HCT116 (cell line): ENCODE measurements at regions not wholly inside any gene's neighbourhood (a gene's known extent, or its start where the extent isn't known, plus 50 kb on each side); places are given as distances from the start of the nearest gene placed in this dataset.

Experiments used
- CBX3 ChIP-seq: IDR thresholded peaks from 2 replicates; pipeline ENCODE4 v1.6.1; 2012; ENCODE audit warnings: low read depth
- CTCF ChIP-seq, 3 experiments: fragments of 200-600 bp in 1 of 3; sonication (generic) in 1 of 3; IDR thresholded peaks in 2 of 3; conservative IDR thresholded peaks in 1 of 3; 2 replicates each; pipeline ENCODE4 v1.5.1; 2012 to 2017; ENCODE audit warnings: low read depth in 2 of 3, low read length in 2 of 3, antibody characterized with exemption in 1 of 3, borderline replicate concordance in 1 of 3, control low read depth in 1 of 3, mild to moderate bottlenecking in 1 of 3, mixed read lengths in 1 of 3, mixed run types in 1 of 3, moderate library complexity in 1 of 3; ENCODE audit not compliant: insufficient read depth in 1 of 3
- POLR2AphosphoS5 ChIP-seq: IDR thresholded peaks from 2 replicates; pipeline ENCODE4 v1.6.1; 2011; ENCODE audit warnings: mild to moderate bottlenecking, low read depth, low read length, moderate library complexity
- SP1 ChIP-seq: IDR thresholded peaks from 2 replicates; pipeline ENCODE4 v1.6.1; 2012; ENCODE audit warnings: low read depth
- ZFX ChIP-seq: fragments of 450-650 bp; IDR thresholded peaks from 2 replicates; pipeline ENCODE4 v1.6.1; 2017
- TF ChIP-seq, protein P1 (sequence below): IDR thresholded peaks from 2 replicates; pipeline ENCODE4 v1.6.1; 2012; ENCODE audit warnings: low read depth

GRCh38 chr20:40186826-40187225 lies 502.2 kb downstream of the MAFB start:
- TF ChIP-seq, protein P1, sequence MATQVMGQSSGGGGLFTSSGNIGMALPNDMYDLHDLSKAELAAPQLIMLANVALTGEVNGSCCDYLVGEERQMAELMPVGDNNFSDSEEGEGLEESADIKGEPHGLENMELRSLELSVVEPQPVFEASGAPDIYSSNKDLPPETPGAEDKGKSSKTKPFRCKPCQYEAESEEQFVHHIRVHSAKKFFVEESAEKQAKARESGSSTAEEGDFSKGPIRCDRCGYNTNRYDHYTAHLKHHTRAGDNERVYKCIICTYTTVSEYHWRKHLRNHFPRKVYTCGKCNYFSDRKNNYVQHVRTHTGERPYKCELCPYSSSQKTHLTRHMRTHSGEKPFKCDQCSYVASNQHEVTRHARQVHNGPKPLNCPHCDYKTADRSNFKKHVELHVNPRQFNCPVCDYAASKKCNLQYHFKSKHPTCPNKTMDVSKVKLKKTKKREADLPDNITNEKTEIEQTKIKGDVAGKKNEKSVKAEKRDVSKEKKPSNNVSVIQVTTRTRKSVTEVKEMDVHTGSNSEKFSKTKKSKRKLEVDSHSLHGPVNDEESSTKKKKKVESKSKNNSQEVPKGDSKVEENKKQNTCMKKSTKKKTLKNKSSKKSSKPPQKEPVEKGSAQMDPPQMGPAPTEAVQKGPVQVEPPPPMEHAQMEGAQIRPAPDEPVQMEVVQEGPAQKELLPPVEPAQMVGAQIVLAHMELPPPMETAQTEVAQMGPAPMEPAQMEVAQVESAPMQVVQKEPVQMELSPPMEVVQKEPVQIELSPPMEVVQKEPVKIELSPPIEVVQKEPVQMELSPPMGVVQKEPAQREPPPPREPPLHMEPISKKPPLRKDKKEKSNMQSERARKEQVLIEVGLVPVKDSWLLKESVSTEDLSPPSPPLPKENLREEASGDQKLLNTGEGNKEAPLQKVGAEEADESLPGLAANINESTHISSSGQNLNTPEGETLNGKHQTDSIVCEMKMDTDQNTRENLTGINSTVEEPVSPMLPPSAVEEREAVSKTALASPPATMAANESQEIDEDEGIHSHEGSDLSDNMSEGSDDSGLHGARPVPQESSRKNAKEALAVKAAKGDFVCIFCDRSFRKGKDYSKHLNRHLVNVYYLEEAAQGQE = no peak
- TF ChIP-seq CBX3 = no peak
- no peak for TF ChIP-seq SP1
- TF ChIP-seq POLR2AphosphoS5 = no peak
- no peak for TF ChIP-seq CTCF (IDR thresholded peaks at IDR 0.05 in 2 of 3, conservative IDR thresholded peaks at IDR 0.05 in 1 of 3; ENCODE audit: borderline replicate concordance in 1 of 3, insufficient read depth in 1 of 3, low read depth in 2 of 3, low read length in 2 of 3)
- TF ChIP-seq ZFX = no peak
